ENCODE measurements at regions not wholly inside any gene's neighbourhood (a gene's known extent, or its start where the extent isn't known, plus 50 kb on each side); places are given as distances from the start of the nearest gene placed in this dataset.

DNA sequence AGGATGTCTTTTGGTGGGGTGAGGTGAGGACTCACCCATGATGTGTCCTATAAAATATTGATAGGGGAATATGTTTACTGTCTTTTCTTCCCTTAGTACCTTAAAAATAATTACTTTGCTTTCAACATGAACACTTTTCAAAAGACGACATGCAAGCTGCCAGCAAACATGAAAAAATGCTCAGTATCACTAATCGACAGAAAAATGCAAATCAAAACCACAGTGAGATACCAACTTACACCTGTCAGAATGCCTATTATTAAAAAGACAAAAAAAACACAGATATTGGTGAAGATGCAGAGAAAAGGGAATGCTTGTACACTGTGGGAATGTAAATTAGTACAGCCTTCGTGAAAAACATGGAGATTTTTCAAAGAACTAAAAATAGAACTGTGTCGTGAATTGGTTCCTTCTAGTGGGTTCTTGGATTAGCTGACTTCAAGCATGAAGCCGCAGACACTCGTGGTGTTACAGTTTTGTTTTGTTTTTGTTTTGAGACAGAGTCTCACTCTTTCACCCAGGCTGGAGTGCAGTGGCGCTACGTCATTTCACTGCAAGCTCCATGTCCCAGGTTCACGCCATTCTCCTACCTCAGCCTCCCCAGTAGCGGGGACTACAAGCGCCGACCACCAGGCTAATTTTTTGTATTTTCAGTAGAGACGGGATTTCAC, 160.9 kb downstream of the FGF9 start:
- POLR2A ChIA-PET, result no interaction called here
- H3K27ac ChIP-seq (ENCODE audit: insufficient read depth, low read depth, low read length), result no peak overlapping the region
- TF ChIP-seq EZH2 (IDR thresholded peaks at IDR 0.05; ENCODE audit: borderline replicate concordance, low read depth, low read length, severe bottlenecking), result no peak
- no peak for TF ChIP-seq MYC (IDR thresholded peaks at IDR 0.05; ENCODE audit: low read depth, low read length)
- no peak for TF ChIP-seq FOS (IDR thresholded peaks at IDR 0.05; ENCODE audit: borderline replicate concordance, insufficient read depth, low read length)
- TF ChIP-seq, protein P1, sequence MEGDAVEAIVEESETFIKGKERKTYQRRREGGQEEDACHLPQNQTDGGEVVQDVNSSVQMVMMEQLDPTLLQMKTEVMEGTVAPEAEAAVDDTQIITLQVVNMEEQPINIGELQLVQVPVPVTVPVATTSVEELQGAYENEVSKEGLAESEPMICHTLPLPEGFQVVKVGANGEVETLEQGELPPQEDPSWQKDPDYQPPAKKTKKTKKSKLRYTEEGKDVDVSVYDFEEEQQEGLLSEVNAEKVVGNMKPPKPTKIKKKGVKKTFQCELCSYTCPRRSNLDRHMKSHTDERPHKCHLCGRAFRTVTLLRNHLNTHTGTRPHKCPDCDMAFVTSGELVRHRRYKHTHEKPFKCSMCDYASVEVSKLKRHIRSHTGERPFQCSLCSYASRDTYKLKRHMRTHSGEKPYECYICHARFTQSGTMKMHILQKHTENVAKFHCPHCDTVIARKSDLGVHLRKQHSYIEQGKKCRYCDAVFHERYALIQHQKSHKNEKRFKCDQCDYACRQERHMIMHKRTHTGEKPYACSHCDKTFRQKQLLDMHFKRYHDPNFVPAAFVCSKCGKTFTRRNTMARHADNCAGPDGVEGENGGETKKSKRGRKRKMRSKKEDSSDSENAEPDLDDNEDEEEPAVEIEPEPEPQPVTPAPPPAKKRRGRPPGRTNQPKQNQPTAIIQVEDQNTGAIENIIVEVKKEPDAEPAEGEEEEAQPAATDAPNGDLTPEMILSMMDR (IDR thresholded peaks at IDR 0.05; ENCODE audit: extremely low read depth in 1 of 2, insufficient read depth in 1 of 2, low read depth in 1 of 2, low read length in 2 of 2), result no peak
- H3K27me3 ChIP-seq (ENCODE audit: control insufficient read depth in 2 of 2, insufficient read depth in 2 of 2, low read length in 2 of 2), result no peaks in the 10 kb centered on the region
- no peak overlapping the region for H2AFZ ChIP-seq (ENCODE audit: low read depth, low read length)
- H3K4me2 ChIP-seq (ENCODE audit: insufficient read depth, low read length), result no peak overlapping the region
- dilution Hi-C loops (cut with MboI; ENCODE audit: extremely low pct_ligation_motif_present, low sequenced_read_pairs), result no loop called here
- intact Hi-C loops (cut with micrococcal nuclease), result no loop called here
- no peak overlapping the region for H3K9ac ChIP-seq (replicated peaks; ENCODE audit: extremely low read depth, insufficient read depth, low read length)
- H3K9me3 ChIP-seq (replicated peaks; ENCODE audit: control insufficient read depth, insufficient read depth, low read length), result peaks cover 8% of the 10 kb centered on the region
- no peak overlapping the region for H3K4me3 ChIP-seq (replicated peaks in 1 of 3; ENCODE audit: insufficient read depth in 1 of 3, low read depth in 1 of 3, low read length in 3 of 3)
- no peaks in the 10 kb centered on the region for H3K79me2 ChIP-seq (ENCODE audit: control insufficient read depth, insufficient read depth, low read length)
- no peaks in the 10 kb centered on the region for H3K36me3 ChIP-seq (ENCODE audit: control insufficient read depth in 2 of 2, extremely low read depth in 1 of 2, insufficient read depth in 2 of 2, low read length in 2 of 2)
- BruUV-seq (replicated peaks), result no TSS peak
- H3K9me1 ChIP-seq (replicated peaks; ENCODE audit: control insufficient read depth, extremely low read depth, insufficient read depth, low read length), result no peaks in the 10 kb centered on the region
- DNase-seq (ENCODE audit: low read depth, low spot score) (no peak), FAIRE-seq (no peak)
- H3K4me1 ChIP-seq (ENCODE audit: control insufficient read depth, extremely low read depth, insufficient read depth, low read length), result no peaks in the 10 kb centered on the region
- CTCF ChIA-PET, result no interaction called here
- no peaks in the 10 kb centered on the region for H4K20me1 ChIP-seq (replicated peaks; ENCODE audit: control insufficient read depth, extremely low read depth, insufficient read depth, low read length)

GRCh38 chr13:21833921-21834320, 163.0 kb downstream of the FGF9 start:
- Histone ChIP-seq H3K9me1 (replicated peaks; ENCODE audit: control insufficient read depth, extremely low read depth, insufficient read depth, low read length) (no peaks in the 10 kb centered on the region), H3K4me1 (ENCODE audit: control insufficient read depth, extremely low read depth, insufficient read depth, low read length) (no peaks in the 10 kb centered on the region), H3K27me3 (ENCODE audit: control insufficient read depth in 2 of 2, insufficient read depth in 2 of 2, low read length in 2 of 2) (no peaks in the 10 kb centered on the region), H3K4me2 (ENCODE audit: insufficient read depth, low read length) (no peak overlapping the region), H3K27ac (ENCODE audit: insufficient read depth, low read depth, low read length) (no peak overlapping the region), H3K9ac (replicated peaks; ENCODE audit: extremely low read depth, insufficient read depth, low read length) (no peak overlapping the region), H3K36me3 (ENCODE audit: control insufficient read depth in 2 of 2, extremely low read depth in 1 of 2, insufficient read depth in 2 of 2, low read length in 2 of 2) (no peaks in the 10 kb centered on the region), H3K9me3 (replicated peaks; ENCODE audit: control insufficient read depth, insufficient read depth, low read length) (peaks cover 3% of the 10 kb centered on the region), H3K4me3 (replicated peaks in 1 of 3; ENCODE audit: insufficient read depth in 1 of 3, low read depth in 1 of 3, low read length in 3 of 3) (no peak overlapping the region), H2AFZ (ENCODE audit: low read depth, low read length) (no peak overlapping the region), H4K20me1 (replicated peaks; ENCODE audit: control insufficient read depth, extremely low read depth, insufficient read depth, low read length) (no peaks in the 10 kb centered on the region), H3K79me2 (ENCODE audit: control insufficient read depth, insufficient read depth, low read length) (no peaks in the 10 kb centered on the region)
- intact Hi-C loops (cut with micrococcal nuclease) (no loop called here), dilution Hi-C loops (cut with MboI; ENCODE audit: extremely low pct_ligation_motif_present, low sequenced_read_pairs) (no loop called here)
- BruUV-seq (replicated peaks), result no TSS peak
- ChIA-PET CTCF (no interaction called here), POLR2A (no interaction called here)
- no peak for FAIRE-seq
- TF ChIP-seq, protein P2, sequence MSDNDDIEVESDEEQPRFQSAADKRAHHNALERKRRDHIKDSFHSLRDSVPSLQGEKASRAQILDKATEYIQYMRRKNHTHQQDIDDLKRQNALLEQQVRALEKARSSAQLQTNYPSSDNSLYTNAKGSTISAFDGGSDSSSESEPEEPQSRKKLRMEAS (IDR thresholded peaks at IDR 0.05; ENCODE audit: insufficient read depth, insufficient read length), result no peak
- TF ChIP-seq JUN (IDR thresholded peaks at IDR 0.05; ENCODE audit: borderline replicate concordance, insufficient read depth, insufficient read length, low read depth) (no peak), POLR2AphosphoS5 (IDR thresholded peaks at IDR 0.05; ENCODE audit: insufficient read depth, low read depth, low read length) (no peak), POLR2A (IDR thresholded peaks at IDR 0.05; ENCODE audit: low read depth, low read length) (no peak), GATA2 (IDR thresholded peaks at IDR 0.05; ENCODE audit: insufficient read depth, insufficient read length, low read depth, low read length) (no peak), MYC (IDR thresholded peaks at IDR 0.05; ENCODE audit: low read depth, low read length) (no peak), FOS (IDR thresholded peaks at IDR 0.05; ENCODE audit: borderline replicate concordance, insufficient read depth, low read length) (no peak), EZH2 (IDR thresholded peaks at IDR 0.05; ENCODE audit: borderline replicate concordance, low read depth, low read length, severe bottlenecking) (no peak)
- TF ChIP-seq, protein P1 (IDR thresholded peaks at IDR 0.05; ENCODE audit: extremely low read depth in 1 of 2, insufficient read depth in 1 of 2, low read depth in 1 of 2, low read length in 2 of 2), result no peak
- no peak for DNase-seq (ENCODE audit: low read depth, low spot score)

Measured in endothelial cell of umbilical vein (primary cell).